Calu3 (cell line): ENCODE measurements at regions not wholly inside any gene's neighbourhood (a gene's known extent, or its start where the extent isn't known, plus 50 kb on each side); places are given as distances from the start of the nearest gene placed in this dataset.

Experiments
- BruUV-seq: library from RNA; stranded (reverse); fragments of 400-500 nt; replicated peaks from 2 replicates; lab custom pipeline; 2021; lab: Mats Ljungman, UMichigan
- CTCF ChIA-PET: fragments of 300-600 bp; sonication (Branson Sonifier 250); formaldehyde crosslinking; loops from one replicate; lab custom pipeline; 2022; ENCODE audit warnings: antibody characterized with exemption; lab: Charles Lee
- DNase-seq: peaks from one replicate; pipeline ENCODE4 v3.0.0; 2022
- H3K27ac Mint-ChIP-seq: one replicate; pipeline ENCODE4 v1.8.0; 2022; ENCODE audit warnings: mixed read lengths; ENCODE audit not compliant: unreplicated experiment
- H3K27me3 Mint-ChIP-seq: one replicate; pipeline ENCODE4 v1.8.0; 2022; ENCODE audit warnings: mixed read lengths; ENCODE audit not compliant: unreplicated experiment
- H3K36me3 Mint-ChIP-seq: one replicate; pipeline ENCODE4 v1.8.0; 2022; ENCODE audit warnings: mild to moderate bottlenecking, moderate library complexity, mixed read lengths; ENCODE audit not compliant: insufficient read depth, unreplicated experiment
- H3K4me1 Mint-ChIP-seq: one replicate; pipeline ENCODE4 v1.8.0; 2022; ENCODE audit warnings: mild to moderate bottlenecking, low read depth, mixed read lengths; ENCODE audit not compliant: unreplicated experiment
- H3K4me3 Mint-ChIP-seq: one replicate; pipeline ENCODE4 v1.8.0; 2022; ENCODE audit warnings: mild to moderate bottlenecking, low read depth, moderate library complexity, mixed read lengths; ENCODE audit not compliant: unreplicated experiment
- H3K9me3 Mint-ChIP-seq: one replicate; pipeline ENCODE4 v1.8.0; 2022; ENCODE audit warnings: low read depth, mixed read lengths; ENCODE audit not compliant: unreplicated experiment
- intact Hi-C: fragments of 100-400 bp; cut with micrococcal nuclease; formaldehyde crosslinking; loops from one replicate; pipeline ENCODE4 v1.10.0; 2022; ENCODE audit not compliant: unreplicated experiment
- TF ChIP-seq, protein P1 (sequence below): fragments of 200-600 bp; IDR thresholded peaks from one replicate; pipeline ENCODE4 v1.8.0; 2022; ENCODE audit warnings: antibody characterized with exemption; ENCODE audit not compliant: unreplicated experiment

DNA sequence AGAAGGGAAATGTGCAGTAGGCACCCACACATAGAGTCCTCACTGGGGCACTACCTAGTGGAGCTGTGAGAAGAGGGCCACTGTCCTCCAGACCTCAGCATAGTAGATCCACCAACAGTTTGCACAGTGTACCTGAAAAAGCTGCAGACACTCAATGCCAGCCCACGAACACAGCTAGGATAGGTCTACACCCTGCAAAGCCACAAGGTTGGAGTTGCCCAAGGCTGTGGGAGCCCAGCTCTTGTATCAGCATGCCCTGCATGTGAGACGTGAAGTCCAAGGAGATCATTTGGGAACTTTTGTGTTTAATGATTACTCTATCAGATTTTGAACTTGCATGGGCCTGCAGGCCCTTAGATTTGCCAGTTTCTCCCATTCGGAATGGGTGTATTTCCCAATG lies 299.4 kb upstream of the OLFM3 start:
- intact Hi-C loops = no loop called here
- H3K4me3 Mint-ChIP-seq = no peak overlapping the region
- no peaks in the 10 kb centered on the region for H3K27me3 Mint-ChIP-seq
- H3K36me3 Mint-ChIP-seq = no peaks in the 10 kb centered on the region
- CTCF ChIA-PET = no interaction called here
- TF ChIP-seq, protein P1, sequence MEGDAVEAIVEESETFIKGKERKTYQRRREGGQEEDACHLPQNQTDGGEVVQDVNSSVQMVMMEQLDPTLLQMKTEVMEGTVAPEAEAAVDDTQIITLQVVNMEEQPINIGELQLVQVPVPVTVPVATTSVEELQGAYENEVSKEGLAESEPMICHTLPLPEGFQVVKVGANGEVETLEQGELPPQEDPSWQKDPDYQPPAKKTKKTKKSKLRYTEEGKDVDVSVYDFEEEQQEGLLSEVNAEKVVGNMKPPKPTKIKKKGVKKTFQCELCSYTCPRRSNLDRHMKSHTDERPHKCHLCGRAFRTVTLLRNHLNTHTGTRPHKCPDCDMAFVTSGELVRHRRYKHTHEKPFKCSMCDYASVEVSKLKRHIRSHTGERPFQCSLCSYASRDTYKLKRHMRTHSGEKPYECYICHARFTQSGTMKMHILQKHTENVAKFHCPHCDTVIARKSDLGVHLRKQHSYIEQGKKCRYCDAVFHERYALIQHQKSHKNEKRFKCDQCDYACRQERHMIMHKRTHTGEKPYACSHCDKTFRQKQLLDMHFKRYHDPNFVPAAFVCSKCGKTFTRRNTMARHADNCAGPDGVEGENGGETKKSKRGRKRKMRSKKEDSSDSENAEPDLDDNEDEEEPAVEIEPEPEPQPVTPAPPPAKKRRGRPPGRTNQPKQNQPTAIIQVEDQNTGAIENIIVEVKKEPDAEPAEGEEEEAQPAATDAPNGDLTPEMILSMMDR = no peak
- H3K9me3 Mint-ChIP-seq = peaks cover 11% of the 10 kb centered on the region
- H3K4me1 Mint-ChIP-seq = no peaks in the 10 kb centered on the region
- H3K27ac Mint-ChIP-seq = no peak overlapping the region
- BruUV-seq = no TSS peak
- DNase-seq = no peak

DNA sequence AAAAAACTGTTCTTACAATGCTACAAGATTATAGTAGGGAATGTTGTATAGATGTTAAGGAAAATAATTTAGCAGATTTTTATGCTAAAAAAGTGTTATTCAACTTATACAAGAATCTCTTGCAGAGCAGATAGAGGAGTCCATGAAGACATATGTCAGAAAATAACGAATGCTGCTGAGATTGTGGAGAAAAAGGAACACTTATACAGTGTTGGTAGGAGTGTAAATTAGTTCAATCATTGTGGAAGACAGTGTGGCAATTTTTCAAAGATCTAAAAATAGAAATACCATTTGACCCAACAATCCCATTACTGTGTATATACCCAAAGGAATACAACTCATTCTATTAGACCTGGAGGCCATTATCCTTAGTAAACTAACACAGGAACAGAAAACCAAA lies 286.2 kb upstream of the OLFM3 start:
- Mint-ChIP-seq H3K4me3 (no peak overlapping the region), H3K4me1 (no peaks in the 10 kb centered on the region), H3K9me3 (peaks cover 16% of the 10 kb centered on the region), H3K36me3 (no peaks in the 10 kb centered on the region), H3K27me3 (no peaks in the 10 kb centered on the region), H3K27ac (no peak overlapping the region)
- CTCF ChIA-PET = no interaction called here
- DNase-seq = no peak
- intact Hi-C loops = no loop called here
- TF ChIP-seq, protein P1 = no peak
- BruUV-seq = no TSS peak

DNA sequence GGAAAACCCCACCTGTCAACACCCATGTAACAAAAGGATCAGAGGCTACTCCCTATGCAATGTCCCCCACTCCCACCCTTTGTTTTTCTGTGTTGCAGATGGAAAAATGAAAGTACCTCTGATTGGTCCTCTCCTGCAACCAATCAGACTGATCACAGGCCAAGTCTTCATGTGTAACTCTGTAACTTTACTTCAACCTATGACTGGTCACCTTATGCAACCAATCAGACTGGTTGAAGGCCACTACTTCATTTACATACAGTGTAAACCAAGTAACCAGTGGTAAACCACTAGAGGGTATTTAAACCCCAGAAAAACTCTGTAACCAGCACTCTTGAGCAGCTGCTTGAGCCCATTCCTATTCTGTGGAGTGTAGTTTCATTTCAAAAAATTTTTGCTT lies 266.3 kb upstream of the OLFM3 start:
- CTCF ChIA-PET = no interaction called here
- TF ChIP-seq, protein P1 = no peak
- Mint-ChIP-seq H3K4me3 (no peak overlapping the region), H3K4me1 (no peaks in the 10 kb centered on the region), H3K9me3 (peaks cover 13% of the 10 kb centered on the region), H3K36me3 (no peaks in the 10 kb centered on the region), H3K27ac (no peak overlapping the region), H3K27me3 (no peaks in the 10 kb centered on the region)
- no TSS peak for BruUV-seq
- DNase-seq = no peak
- intact Hi-C loops = no loop called here

DNA sequence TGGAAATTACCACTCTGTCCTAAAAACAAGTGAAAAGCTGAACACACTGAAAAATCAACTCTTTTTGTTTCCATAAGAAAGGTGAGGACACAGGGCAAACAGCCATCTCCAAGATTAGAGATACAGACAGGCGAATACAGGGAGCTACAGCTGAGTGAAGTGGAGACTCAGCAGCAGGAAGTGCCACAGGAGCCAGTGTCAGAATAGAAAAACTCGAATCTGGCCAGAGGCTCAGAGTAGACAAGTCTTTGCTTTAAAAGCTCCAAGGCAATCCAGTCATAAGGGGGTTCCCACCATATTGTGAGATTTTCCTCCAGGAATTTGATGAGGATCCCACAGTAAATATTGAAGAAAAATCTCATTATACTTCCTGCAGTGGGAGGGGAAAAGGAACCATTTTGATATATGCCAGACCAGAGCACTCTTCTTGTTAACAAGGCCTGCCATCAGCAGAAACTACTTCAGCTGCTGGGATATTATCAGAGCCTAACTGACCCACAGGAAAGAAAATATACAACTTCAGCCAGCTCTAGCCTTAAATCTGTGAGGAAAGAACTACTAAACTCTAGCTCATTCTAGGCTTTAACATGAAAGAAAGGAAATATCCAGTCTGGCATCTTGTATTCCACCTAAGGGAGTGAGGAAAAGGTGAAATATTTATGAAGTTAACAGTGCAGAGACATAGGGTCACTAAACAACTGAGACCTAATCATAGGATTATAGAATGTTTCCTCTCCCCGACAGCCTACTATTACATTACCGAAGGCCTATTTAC lies 256.2 kb upstream of the OLFM3 start:
- no TSS peak for BruUV-seq
- CTCF ChIA-PET = no interaction called here
- TF ChIP-seq, protein P1 = no peak
- H3K4me3 Mint-ChIP-seq = no peak overlapping the region
- H3K4me1 Mint-ChIP-seq = no peaks in the 10 kb centered on the region
- intact Hi-C loops = no loop called here
- H3K36me3 Mint-ChIP-seq = no peaks in the 10 kb centered on the region
- H3K9me3 Mint-ChIP-seq = peaks cover 8% of the 10 kb centered on the region
- H3K27ac Mint-ChIP-seq = no peak overlapping the region
- no peak for DNase-seq
- H3K27me3 Mint-ChIP-seq = no peaks in the 10 kb centered on the region
